T follicular helper cell (primary cell): ENCODE measurements at regions not wholly inside any gene's neighbourhood (a gene's known extent, or its start where the extent isn't known, plus 50 kb on each side); places are given as distances from the start of the nearest gene placed in this dataset.

Experiments used
- DNase-seq: peaks from one replicate; pipeline ENCODE4 v3.0.0-alpha.2; 2020; ENCODE audit warnings: low read depth

GRCh38 chr20:52643034-52643433 is 329.1 kb upstream of the TSHZ2 start:
- DNase-seq: no peak

GRCh38 chr20:52637201-52637600 is 335.0 kb upstream of the TSHZ2 start:
- no peak for DNase-seq

- no peak for DNase-seq
Observed at GRCh38 chr20:52631469-52631868, 340.7 kb upstream of the TSHZ2 start.

DNA sequence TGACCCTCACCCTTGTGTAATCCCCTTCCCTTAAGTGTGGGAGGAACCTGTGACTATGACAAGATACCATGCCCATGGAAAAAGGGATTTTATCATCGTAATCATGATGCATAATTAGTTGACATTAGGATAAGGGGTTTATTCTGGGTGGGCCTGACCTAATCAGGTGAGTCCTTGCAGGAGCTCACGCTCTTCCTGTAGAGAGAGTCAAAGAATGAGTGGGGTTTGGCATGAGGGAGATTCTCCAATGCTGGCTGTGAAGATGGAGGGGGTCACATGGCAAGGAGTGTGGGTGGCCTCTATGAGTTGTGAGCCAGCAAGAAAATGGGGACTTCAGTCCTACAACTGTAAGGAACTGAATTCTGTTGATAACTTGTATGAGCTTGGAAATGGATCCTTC is 342.0 kb upstream of the TSHZ2 start:
- no peak for DNase-seq

- no peak for DNase-seq
Observed at GRCh38 chr20:52624281-52624680, 347.9 kb upstream of the TSHZ2 start.

DNA sequence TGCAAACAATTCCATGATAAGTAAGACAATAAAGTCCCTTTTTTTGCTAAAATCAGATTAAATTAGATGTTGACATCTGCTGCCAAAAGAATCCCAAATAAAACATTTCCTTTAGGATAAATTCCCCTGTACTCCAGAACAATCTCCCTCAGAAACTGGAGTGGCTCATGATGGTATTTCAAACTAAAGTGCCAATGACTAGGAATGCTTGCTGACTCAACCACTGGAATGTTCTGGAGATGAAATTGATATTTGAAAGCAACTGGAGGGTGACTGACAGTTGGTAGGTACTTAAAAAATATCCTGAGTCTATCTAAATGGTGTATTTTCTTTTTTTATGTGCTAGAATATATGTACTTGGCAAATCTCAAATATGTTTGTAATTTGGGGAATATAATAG is 350.1 kb upstream of the TSHZ2 start:
- no peak for DNase-seq

- DNase-seq: no peak
Observed at GRCh38 chr20:52621401-52621800, 350.8 kb upstream of the TSHZ2 start.

GRCh38 chr20:52619671-52620070 is 352.5 kb upstream of the TSHZ2 start:
- DNase-seq: no peak

GRCh38 chr20:52619101-52619500 is 353.1 kb upstream of the TSHZ2 start:
- DNase-seq: no peak

- DNase-seq: no peak
Observed at GRCh38 chr20:52616629-52617028, 355.5 kb upstream of the TSHZ2 start.

GRCh38 chr20:52614051-52614863 is 357.9 kb upstream of the TSHZ2 start:
- DNase-seq: no peak

DNA sequence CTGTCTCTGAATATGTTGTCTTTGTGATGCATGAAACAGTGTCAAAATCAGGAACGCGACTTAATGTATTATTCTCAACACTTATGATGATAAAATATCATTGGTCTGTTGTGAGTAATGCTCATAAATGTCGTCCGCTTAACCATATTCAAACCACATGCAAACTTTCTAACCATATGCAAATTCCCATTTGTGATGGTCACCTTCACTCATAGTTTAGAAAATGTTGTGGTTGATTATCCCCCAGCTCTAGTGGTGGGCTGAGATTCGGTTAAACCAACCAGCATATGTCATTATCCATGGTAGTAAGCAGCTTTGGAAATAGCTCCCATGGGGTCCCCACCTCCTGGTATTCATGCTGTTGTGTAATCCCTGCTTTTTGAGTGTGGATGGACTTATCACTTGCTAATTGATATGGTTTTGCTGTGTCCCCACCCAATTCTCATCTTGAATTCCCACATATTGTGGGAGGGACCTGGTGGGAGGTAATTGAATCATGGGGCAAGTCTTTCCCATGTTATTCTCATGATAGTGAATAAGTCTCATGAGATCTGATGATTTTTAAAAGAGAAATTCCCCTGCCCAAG is 360.0 kb upstream of the TSHZ2 start:
- DNase-seq: no peak

GRCh38 chr20:52610749-52611148 is 361.4 kb upstream of the TSHZ2 start:
- no peak for DNase-seq

DNA sequence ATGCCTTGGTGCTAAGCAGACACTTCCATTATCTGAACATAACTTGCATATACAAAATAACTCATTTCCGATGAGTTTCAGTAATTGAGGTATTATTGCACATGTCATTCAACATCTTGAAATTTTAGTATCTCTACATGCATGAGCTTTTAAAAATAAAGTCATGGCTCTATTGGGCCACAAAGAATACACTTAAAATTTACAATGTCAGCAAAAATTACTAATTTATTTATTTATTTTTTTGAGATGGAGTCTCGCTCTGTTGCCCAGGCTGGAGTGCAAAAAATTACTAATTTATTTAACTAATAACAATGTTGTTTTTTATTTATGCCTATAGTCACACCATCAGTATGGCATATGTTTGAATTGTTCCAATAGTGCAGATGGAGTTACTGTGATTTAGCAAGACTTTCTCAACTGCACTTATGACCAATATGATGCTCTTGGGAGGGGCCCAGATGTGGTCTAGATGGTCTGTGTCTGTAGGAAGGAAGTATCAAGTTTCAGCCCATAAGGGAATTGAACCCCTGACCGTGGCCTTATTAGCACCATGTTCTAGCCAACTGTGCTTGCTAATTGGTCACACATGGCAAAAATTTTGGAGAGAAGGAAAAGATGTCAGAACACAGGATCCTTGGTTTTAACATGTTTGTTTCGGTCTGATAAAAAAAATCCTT is 370.7 kb upstream of the TSHZ2 start:
- DNase-seq: no peak

DNA sequence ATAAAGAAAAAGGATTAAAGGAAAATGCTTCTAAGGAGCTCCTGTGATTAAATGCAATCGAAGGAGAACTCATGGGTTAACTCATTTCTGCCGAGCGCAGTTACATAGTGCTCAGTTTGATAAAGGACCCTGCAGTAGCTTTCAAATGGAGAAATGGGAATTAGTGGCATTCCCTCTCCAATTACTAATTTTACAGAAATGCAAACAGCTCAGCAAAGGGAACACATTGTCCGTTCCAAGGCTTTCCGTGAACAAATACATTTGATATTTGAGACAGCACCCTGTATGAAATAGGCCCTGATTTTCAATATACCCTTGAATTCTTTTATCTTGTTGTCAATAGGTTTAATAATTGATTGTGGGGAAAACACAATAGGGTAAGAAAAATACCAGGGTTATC is 375.9 kb upstream of the TSHZ2 start:
- no peak for DNase-seq

GRCh38 chr20:52595518-52595917 is 376.6 kb upstream of the TSHZ2 start:
- DNase-seq: no peak

DNA sequence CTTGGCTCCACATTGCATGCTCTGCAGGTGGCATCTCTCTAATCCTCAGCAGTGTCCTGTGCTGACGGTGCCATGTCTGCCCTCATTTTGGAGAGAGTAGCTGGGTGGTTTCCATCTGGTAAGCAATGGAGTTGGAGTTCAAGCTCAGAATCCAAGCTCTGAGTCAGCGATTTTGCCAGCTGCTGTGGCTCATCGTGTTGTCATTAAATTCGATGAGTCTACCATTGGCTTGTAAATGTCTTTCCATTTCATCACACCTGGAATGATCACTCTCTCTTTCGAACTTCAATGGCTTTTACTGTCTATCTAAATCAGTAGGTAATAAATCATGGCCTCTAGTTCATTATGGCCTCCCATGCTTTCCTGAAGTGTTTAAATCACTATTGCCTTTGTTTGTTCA is 378.5 kb upstream of the TSHZ2 start:
- no peak for DNase-seq

DNA sequence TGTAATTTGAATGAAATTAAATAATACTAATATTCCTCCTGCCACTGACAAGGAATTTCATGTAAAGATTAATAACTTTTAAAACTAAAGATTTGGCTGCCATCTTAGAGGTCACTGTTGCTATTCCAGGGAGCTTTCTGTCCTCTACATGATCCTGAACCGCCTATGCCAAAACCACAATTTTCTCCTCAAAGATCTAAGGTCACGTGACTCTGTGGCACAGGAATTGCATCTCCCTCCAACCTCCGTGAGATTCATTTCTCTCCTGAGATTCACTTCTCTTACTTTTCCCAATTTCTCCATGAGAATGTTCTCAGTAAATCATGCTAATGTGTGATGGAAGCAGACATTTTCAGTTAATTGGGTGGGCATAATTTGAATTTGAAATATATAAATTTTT is 379.6 kb upstream of the TSHZ2 start:
- DNase-seq: no peak

DNA sequence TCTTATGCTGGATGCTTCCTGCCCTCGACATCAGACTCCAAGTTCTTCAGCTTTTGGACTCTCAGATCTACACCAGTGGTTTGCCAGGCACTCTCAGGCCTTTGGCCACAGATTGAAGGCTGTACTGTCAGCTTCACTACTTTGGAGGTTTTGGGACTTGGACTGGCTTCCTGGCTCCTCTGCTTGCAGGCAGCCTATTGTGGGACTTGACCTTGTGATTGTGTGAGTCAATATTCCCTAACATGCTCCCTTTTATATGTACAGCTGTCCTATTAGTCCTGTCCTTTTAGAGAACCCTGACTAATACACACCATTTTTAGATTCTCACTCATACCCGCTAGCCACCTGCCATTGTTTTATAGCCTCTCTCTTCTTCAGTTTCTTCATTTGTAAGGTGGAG is 382.1 kb upstream of the TSHZ2 start:
- DNase-seq: no peak

GRCh38 chr20:52589251-52589812 is 382.8 kb upstream of the TSHZ2 start:
- DNase-seq: no peak

- DNase-seq: no peak
Observed at GRCh38 chr20:52586660-52587059, 385.5 kb upstream of the TSHZ2 start.

- no peak for DNase-seq
Observed at GRCh38 chr20:52585333-52585732, 386.8 kb upstream of the TSHZ2 start.

DNA sequence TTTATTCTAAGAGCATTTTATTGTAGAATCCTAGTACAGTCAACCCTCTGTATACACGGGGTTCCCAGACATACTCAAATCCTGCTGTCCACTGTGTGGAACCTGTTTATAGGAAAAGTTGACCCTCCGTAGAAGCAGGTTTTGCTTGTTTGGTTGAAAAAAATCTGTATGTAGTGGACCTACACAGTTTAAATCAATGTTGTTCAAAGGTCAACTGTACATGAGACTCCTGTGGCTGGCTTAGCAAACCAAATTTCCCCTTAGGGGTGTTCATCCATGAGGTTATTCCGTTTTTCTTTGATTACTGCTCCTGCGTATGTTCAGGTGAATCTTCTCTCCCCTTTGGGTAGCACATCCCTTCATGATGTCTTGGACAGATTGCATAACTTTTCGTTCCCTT is 387.0 kb upstream of the ZFP64 start:
- no peak for DNase-seq
